ENCODE measurements at regions not wholly inside any gene's neighbourhood (a gene's known extent, or its start where the extent isn't known, plus 50 kb on each side); places are given as distances from the start of the nearest gene placed in this dataset.
A peak's percentile ranks its signal among the peaks of the same experiment; 100 is the strongest.

DNA sequence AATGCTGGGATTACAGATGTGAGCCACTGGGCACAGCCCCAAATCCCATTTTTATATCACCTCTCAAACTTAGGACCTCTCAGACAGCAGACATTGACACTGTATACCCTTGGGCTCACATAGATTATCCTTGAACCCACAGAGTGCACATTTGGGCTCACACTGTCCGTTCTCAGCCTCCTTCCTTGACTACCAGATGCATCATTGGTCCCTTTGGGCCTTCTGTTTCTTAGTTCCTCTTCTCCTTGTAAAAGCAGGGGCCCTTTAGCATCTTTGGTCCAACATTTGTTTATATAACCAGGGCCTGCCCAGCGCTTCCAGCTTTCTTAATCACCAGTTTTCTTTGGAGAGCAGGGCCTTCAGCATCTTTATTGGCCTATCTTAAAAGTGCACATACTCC lies 126.2 kb downstream of the SEC61B start:
- DNase-seq (ENCODE audit: extremely low spot score in 2 of 2): no peak
- peaks cover 9% of the 10 kb centered on the region for H3K4me1 ChIP-seq
- H3K4me3 ChIP-seq: no peak overlapping the region
- TF ChIP-seq, protein P1, sequence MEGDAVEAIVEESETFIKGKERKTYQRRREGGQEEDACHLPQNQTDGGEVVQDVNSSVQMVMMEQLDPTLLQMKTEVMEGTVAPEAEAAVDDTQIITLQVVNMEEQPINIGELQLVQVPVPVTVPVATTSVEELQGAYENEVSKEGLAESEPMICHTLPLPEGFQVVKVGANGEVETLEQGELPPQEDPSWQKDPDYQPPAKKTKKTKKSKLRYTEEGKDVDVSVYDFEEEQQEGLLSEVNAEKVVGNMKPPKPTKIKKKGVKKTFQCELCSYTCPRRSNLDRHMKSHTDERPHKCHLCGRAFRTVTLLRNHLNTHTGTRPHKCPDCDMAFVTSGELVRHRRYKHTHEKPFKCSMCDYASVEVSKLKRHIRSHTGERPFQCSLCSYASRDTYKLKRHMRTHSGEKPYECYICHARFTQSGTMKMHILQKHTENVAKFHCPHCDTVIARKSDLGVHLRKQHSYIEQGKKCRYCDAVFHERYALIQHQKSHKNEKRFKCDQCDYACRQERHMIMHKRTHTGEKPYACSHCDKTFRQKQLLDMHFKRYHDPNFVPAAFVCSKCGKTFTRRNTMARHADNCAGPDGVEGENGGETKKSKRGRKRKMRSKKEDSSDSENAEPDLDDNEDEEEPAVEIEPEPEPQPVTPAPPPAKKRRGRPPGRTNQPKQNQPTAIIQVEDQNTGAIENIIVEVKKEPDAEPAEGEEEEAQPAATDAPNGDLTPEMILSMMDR (IDR thresholded peaks at IDR 0.05): no peak
- TF ChIP-seq POLR2AphosphoS5 (IDR thresholded peaks at IDR 0.05; ENCODE audit: insufficient read depth in 1 of 2, low read depth in 1 of 2) (no peak), POLR2A (IDR thresholded peaks at IDR 0.05) (no peak)
- no peak overlapping the region for H3K27ac ChIP-seq
- no peaks in the 10 kb centered on the region for H3K36me3 ChIP-seq
- H3K9me3 ChIP-seq: no peaks in the 10 kb centered on the region
- no peaks in the 10 kb centered on the region for H3K27me3 ChIP-seq
- intact Hi-C loops (cut with DNase I): no loop called here

DNA sequence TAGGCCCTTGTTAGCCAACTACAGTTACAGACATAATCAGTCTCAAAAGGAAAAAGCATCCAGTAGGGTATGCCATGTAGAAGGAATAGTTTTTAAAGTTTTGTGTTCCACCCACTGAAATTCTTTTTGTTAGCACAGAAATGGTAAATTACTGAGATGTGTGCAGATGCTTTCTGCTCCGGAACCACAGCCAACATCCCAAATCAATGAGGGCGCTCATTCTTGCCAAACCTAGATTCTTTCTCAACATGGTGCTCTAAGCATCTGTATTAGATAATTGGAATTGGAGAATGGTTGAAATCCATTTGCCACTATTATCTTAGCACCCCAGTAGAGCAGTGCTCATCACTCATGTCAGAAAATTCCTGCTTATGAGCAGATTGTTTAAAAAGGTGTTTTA lies 127.8 kb downstream of the SEC61B start:
- H3K9me3 ChIP-seq: no peaks in the 10 kb centered on the region
- DNase-seq (ENCODE audit: extremely low spot score in 2 of 2): no peak
- no peak overlapping the region for H3K4me3 ChIP-seq
- H3K27ac ChIP-seq: no peak overlapping the region
- TF ChIP-seq POLR2AphosphoS5 (IDR thresholded peaks at IDR 0.05; ENCODE audit: insufficient read depth in 1 of 2, low read depth in 1 of 2): no peak
- TF ChIP-seq POLR2A (IDR thresholded peaks at IDR 0.05): no peak
- TF ChIP-seq, protein P1 (IDR thresholded peaks at IDR 0.05): no peak
- no peaks in the 10 kb centered on the region for H3K27me3 ChIP-seq
- H3K4me1 ChIP-seq: peaks cover 13% of the 10 kb centered on the region
- H3K36me3 ChIP-seq: no peaks in the 10 kb centered on the region
- intact Hi-C loops (cut with DNase I): no loop called here

GRCh38 chr9:99350461-99350860 lies 128.4 kb downstream of the SEC61B start:
- intact Hi-C loops (cut with DNase I): no loop called here
- H3K4me3 ChIP-seq: no peak overlapping the region
- TF ChIP-seq POLR2A (IDR thresholded peaks at IDR 0.05): no peak
- no peak for TF ChIP-seq POLR2AphosphoS5 (IDR thresholded peaks at IDR 0.05; ENCODE audit: insufficient read depth in 1 of 2, low read depth in 1 of 2)
- TF ChIP-seq, protein P1 (IDR thresholded peaks at IDR 0.05): no peak

DNA sequence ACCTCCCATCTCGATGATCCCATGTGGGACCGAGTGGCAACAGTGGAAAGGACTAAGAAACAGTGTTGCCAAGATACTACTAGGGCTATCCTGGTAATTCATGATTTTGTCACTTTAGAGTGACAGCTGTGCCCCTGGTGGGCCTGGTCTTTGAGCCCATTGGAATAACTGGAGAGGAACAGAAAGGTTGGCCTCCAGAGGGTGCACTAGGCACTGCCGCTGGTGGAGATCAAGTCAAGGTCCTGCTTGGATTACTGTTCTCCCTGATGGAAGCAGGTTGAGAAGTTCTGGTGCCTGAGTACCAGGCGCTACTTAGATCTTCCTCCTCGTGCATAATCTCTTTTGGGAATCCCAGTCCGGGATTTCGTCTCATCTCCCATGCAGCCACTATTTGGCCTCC lies 129.6 kb downstream of the SEC61B start:
- intact Hi-C loops (cut with DNase I): no loop called here
- no peak for TF ChIP-seq POLR2AphosphoS5 (IDR thresholded peaks at IDR 0.05; ENCODE audit: insufficient read depth in 1 of 2, low read depth in 1 of 2)
- TF ChIP-seq POLR2A (IDR thresholded peaks at IDR 0.05): no peak
- TF ChIP-seq, protein P1 (IDR thresholded peaks at IDR 0.05): no peak
- no peak for DNase-seq (ENCODE audit: extremely low spot score in 2 of 2)
- H3K4me1 ChIP-seq: peaks cover 17% of the 10 kb centered on the region
- H3K36me3 ChIP-seq: no peaks in the 10 kb centered on the region
- H3K4me3 ChIP-seq: no peak overlapping the region
- H3K9me3 ChIP-seq: no peaks in the 10 kb centered on the region
- H3K27ac ChIP-seq: no peak overlapping the region
- no peaks in the 10 kb centered on the region for H3K27me3 ChIP-seq

More at GRCh38 chr9:99350461-99350860, 128.4 kb downstream of the SEC61B start:
- H3K27ac ChIP-seq: no peak overlapping the region
- DNase-seq (ENCODE audit: extremely low spot score in 2 of 2): no peak
- no peaks in the 10 kb centered on the region for H3K27me3 ChIP-seq
- no peaks in the 10 kb centered on the region for H3K9me3 ChIP-seq
- H3K36me3 ChIP-seq: no peaks in the 10 kb centered on the region
- peaks cover 13% of the 10 kb centered on the region for H3K4me1 ChIP-seq

DNA sequence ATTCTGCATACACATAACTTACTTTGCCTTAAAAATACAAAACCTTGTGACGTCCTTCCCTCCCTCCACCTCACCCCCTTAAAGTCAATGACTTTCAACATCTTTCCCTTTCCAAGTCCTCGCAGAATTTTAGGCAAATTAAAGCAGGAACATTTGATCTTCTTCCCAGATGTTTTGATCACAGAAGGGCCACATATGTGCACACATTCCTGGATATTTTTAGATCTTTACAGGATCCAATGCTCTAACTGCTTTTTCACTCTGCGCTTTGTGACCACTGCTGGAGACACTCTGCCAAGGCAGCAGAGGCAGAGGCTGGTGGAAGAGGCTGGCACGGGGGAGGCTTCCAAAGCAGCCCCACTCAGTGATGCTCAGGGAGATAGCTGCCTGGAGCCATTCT lies 130.7 kb downstream of the SEC61B start:
- intact Hi-C loops (cut with DNase I): no loop called here
- TF ChIP-seq POLR2A (IDR thresholded peaks at IDR 0.05) (no peak), POLR2AphosphoS5 (IDR thresholded peaks at IDR 0.05; ENCODE audit: insufficient read depth in 1 of 2, low read depth in 1 of 2) (no peak)
- TF ChIP-seq, protein P1 (IDR thresholded peaks at IDR 0.05): no peak
- no peak for DNase-seq (ENCODE audit: extremely low spot score in 2 of 2)

More for the DNA sequence above, 130.7 kb downstream of the SEC61B start:
- H3K27me3 ChIP-seq: no peaks in the 10 kb centered on the region
- no peaks in the 10 kb centered on the region for H3K9me3 ChIP-seq
- peak overlapping the region; percentile 85 for H3K27ac ChIP-seq
- H3K4me1 ChIP-seq: peaks cover 20% of the 10 kb centered on the region
- no peaks in the 10 kb centered on the region for H3K36me3 ChIP-seq
- H3K4me3 ChIP-seq: no peak overlapping the region

Measured in vagina (tissue), 2 donors.